IMR-90 (cell line): ENCODE measurements at regions not wholly inside any gene's neighbourhood (a gene's known extent, or its start where the extent isn't known, plus 50 kb on each side); places are given as distances from the start of the nearest gene placed in this dataset.

Experiments used
- ATAC-seq: fragments of 200-7000 bp; cut with Tn5 transposase; 2 replicates; pipeline ENCODE4 v1.9.1; 2020; ENCODE audit warnings: low read depth, mild to moderate bottlenecking, moderate library complexity
- BruUV-seq: library from RNA; stranded (reverse); fragments of 400-500 nt; replicated peaks from 2 replicates; lab custom pipeline; 2021; lab: Mats Ljungman, UMichigan
- CTCF ChIA-PET: fragments of 300-600 bp; formaldehyde crosslinking; extraction: SDS; loops from one replicate; lab custom pipeline; 2021; ENCODE audit warnings: antibody characterized with exemption; lab: Yijun Ruan, JAX
- POLR2A ChIA-PET: fragments of 300-600 bp; sonication (Branson Sonifier 250); formaldehyde crosslinking; loops from one replicate; lab custom pipeline; 2022; ENCODE audit warnings: antibody characterized with exemption; ENCODE audit not compliant: unreplicated experiment; lab: Charles Lee
- DNase-seq: peaks from one replicate; pipeline ENCODE4 v3.0.0; 2013
- H2AFZ ChIP-seq: replicated peaks from 2 replicates; pipeline ENCODE3; 2013; ENCODE audit warnings: low read length, mild to moderate bottlenecking; ENCODE audit not compliant: poor library complexity
- H2AK5ac ChIP-seq: 2 replicates; pipeline ENCODE4 v1.6.1; 2013; ENCODE audit warnings: low read depth, low read length, inconsistent platforms
- H2AK9ac ChIP-seq: replicated peaks from 2 replicates; pipeline ENCODE3; 2013; ENCODE audit warnings: mild to moderate bottlenecking, low read depth, low read length, moderate library complexity; ENCODE audit not compliant: poor library complexity
- H2BK120ac ChIP-seq: 2 replicates; pipeline ENCODE4 v1.6.1; 2013; ENCODE audit warnings: low read depth, low read length, inconsistent platforms
- H2BK15ac ChIP-seq: 3 replicates; pipeline ENCODE4 v1.6.1; 2013; ENCODE audit warnings: low read depth, low read length, inconsistent platforms
- H2BK20ac ChIP-seq: 2 replicates; pipeline ENCODE4 v1.6.1; 2013; ENCODE audit warnings: low read depth, mild to moderate bottlenecking, inconsistent platforms, low read length, moderate library complexity
- H2BK5ac ChIP-seq: 2 replicates; pipeline ENCODE4 v1.6.1; 2013; ENCODE audit warnings: mild to moderate bottlenecking, low read depth, low read length, inconsistent platforms; ENCODE audit not compliant: poor library complexity, severe bottlenecking
- H3K14ac ChIP-seq: replicated peaks from 2 replicates; pipeline ENCODE4 v1.6.1; 2013; ENCODE audit warnings: low read depth, low read length, inconsistent platforms
- H3K18ac ChIP-seq: 2 replicates; pipeline ENCODE4 v1.6.1; 2013; ENCODE audit warnings: low read depth, low read length, control low read depth
- H3K23ac ChIP-seq: 2 replicates; pipeline ENCODE4 v1.6.1; 2013; ENCODE audit warnings: low read depth, low read length, inconsistent platforms
- H3K27ac ChIP-seq: 2 replicates; pipeline ENCODE4 v1.5.1; 2013; ENCODE audit warnings: mild to moderate bottlenecking, control low read depth, low read length; ENCODE audit not compliant: insufficient read depth
- H3K27me3 ChIP-seq: 2 replicates; pipeline ENCODE4 v1.6.1; 2013; ENCODE audit warnings: low read length; ENCODE audit not compliant: control insufficient read depth, insufficient read depth
- H3K36me3 ChIP-seq: 2 replicates; pipeline ENCODE4 v1.6.1; 2013; ENCODE audit warnings: low read length, mixed read lengths; ENCODE audit not compliant: control insufficient read depth, insufficient read depth
- H3K4ac ChIP-seq: 2 replicates; pipeline ENCODE4 v1.6.1; 2013; ENCODE audit warnings: low read depth, low read length, inconsistent platforms
- H3K4me1 ChIP-seq: 2 replicates; pipeline ENCODE4 v1.6.1; 2013; ENCODE audit warnings: low read length, mixed read lengths; ENCODE audit not compliant: control insufficient read depth, insufficient read depth
- H3K4me2 ChIP-seq: 2 replicates; pipeline ENCODE4 v1.6.1; 2013; ENCODE audit warnings: low read depth, mild to moderate bottlenecking, control low read depth, low read length, moderate library complexity
- H3K4me3 ChIP-seq: 2 replicates; pipeline ENCODE4 v1.5.1; 2013; ENCODE audit warnings: low read depth, mild to moderate bottlenecking, control low read depth, low read length, moderate library complexity; ENCODE audit not compliant: insufficient read depth
- H3K56ac ChIP-seq: 2 replicates; pipeline ENCODE4 v1.6.1; 2013; ENCODE audit warnings: low read length, inconsistent platforms; ENCODE audit not compliant: insufficient read depth; ENCODE audit errors: extremely low read depth
- H3K79me1 ChIP-seq, 2 experiments: 2 replicates each; pipeline ENCODE4 v1.6.1; 2013; ENCODE audit warnings: low read length in 2 of 2, inconsistent platforms in 1 of 2, low read depth in 1 of 2
- H3K9ac ChIP-seq: 2 replicates; pipeline ENCODE4 v1.6.1; 2013; ENCODE audit warnings: low read depth, low read length, control low read depth
- H3K9me1 ChIP-seq: 2 replicates; pipeline ENCODE4 v1.6.1; 2013; ENCODE audit warnings: low read length, inconsistent platforms; ENCODE audit not compliant: insufficient read depth
- H3K9me3 ChIP-seq: 2 replicates; pipeline ENCODE4 v1.6.1; 2013; ENCODE audit warnings: low read length; ENCODE audit not compliant: control insufficient read depth, insufficient read depth
- H4K20me1 ChIP-seq: 2 replicates; pipeline ENCODE4 v1.6.1; 2013; ENCODE audit warnings: low read length, inconsistent platforms; ENCODE audit not compliant: insufficient read depth
- H4K5ac ChIP-seq: 2 replicates; pipeline ENCODE4 v1.6.1; 2013; ENCODE audit warnings: mild to moderate bottlenecking, low read depth, low read length, control low read depth
- H4K8ac ChIP-seq, 2 experiments: 2 replicates each; pipeline ENCODE4 v1.6.1; 2013; ENCODE audit warnings: low read depth in 2 of 2, low read length in 2 of 2, control low read depth in 1 of 2, inconsistent platforms in 1 of 2
- H4K91ac ChIP-seq: 2 replicates; pipeline ENCODE4 v1.6.1; 2013; ENCODE audit warnings: low read depth, low read length, inconsistent platforms; ENCODE audit not compliant: insufficient read depth
- BHLHE40 ChIP-seq: fragments of 150-350 bp; IDR thresholded peaks from 2 replicates; pipeline ENCODE4 v1.6.1; 2016; ENCODE audit warnings: mild to moderate bottlenecking, low read depth, low read length
- CEBPB ChIP-seq: IDR thresholded peaks from 2 replicates; pipeline ENCODE4 v1.6.1; 2012; ENCODE audit warnings: low read depth, low read length, improper control_type of control experiment
- CHD1 ChIP-seq: IDR thresholded peaks from 2 replicates; pipeline ENCODE4 v1.6.1; 2012; ENCODE audit warnings: low read depth, low read length, improper control_type of control experiment
- CTCF ChIP-seq: conservative IDR thresholded peaks from 2 replicates; pipeline ENCODE4 v1.5.1; 2012; ENCODE audit warnings: mild to moderate bottlenecking, low read depth, low read length, improper control_type of control experiment
- ELK1 ChIP-seq: fragments of 150-350 bp; IDR thresholded peaks from 2 replicates; pipeline ENCODE4 v1.6.1; 2016; ENCODE audit warnings: low read depth, mild to moderate bottlenecking, low read length, moderate library complexity, borderline replicate concordance
- FOS ChIP-seq: fragments of 150-350 bp; IDR thresholded peaks from 2 replicates; pipeline ENCODE4 v1.6.1; 2016; ENCODE audit warnings: low read depth, low read length
- MXI1 ChIP-seq: IDR thresholded peaks from 2 replicates; pipeline ENCODE4 v1.6.1; 2012; ENCODE audit warnings: low read depth, mild to moderate bottlenecking, low read length, moderate library complexity, borderline replicate concordance
- POLR2A ChIP-seq: IDR thresholded peaks from 2 replicates; pipeline ENCODE4 v1.6.1; 2012; ENCODE audit warnings: mild to moderate bottlenecking, low read depth, low read length
- RAD21 ChIP-seq: IDR thresholded peaks from 2 replicates; pipeline ENCODE4 v1.6.1; 2012; ENCODE audit warnings: low read length, improper control_type of control experiment
- RFX5 ChIP-seq: IDR thresholded peaks from 2 replicates; pipeline ENCODE4 v1.8.0; 2012; ENCODE audit warnings: low read depth, mild to moderate bottlenecking, low read length, moderate library complexity
- SMC3 ChIP-seq: fragments of 150-350 bp; IDR thresholded peaks from 2 replicates; pipeline ENCODE4 v1.6.1; 2016; ENCODE audit warnings: low read depth, mild to moderate bottlenecking, antibody characterized with exemption, low read length, moderate library complexity
- USF2 ChIP-seq: fragments of 150-350 bp; IDR thresholded peaks from 2 replicates; pipeline ENCODE4 v1.6.1; 2017; ENCODE audit warnings: mild to moderate bottlenecking, antibody characterized with exemption, low read length, low read depth
- dilution Hi-C: fragments of 300-500 bp; cut with HindIII; formaldehyde crosslinking; loops from one replicate; pipeline ENCODE4 v1.14.3; 2018; ENCODE audit warnings: low sequenced_read_pairs; ENCODE audit not compliant: unreplicated experiment
- in situ Hi-C: fragments of 300-500 bp; cut with MboI; formaldehyde crosslinking; loops from 3 replicates; pipeline ENCODE4 v1.14.3; 2019; ENCODE audit warnings: low sequenced_read_pairs, inconsistent platforms, mixed read lengths
- intact Hi-C: fragments of 100-400 bp; cut with micrococcal nuclease; formaldehyde crosslinking; loops from 2 replicates; pipeline ENCODE4 v1.10.0; 2022

GRCh38 chr18:68555879-68556301 is 159.0 kb downstream of the TMX3 start:
- ChIA-PET CTCF (no interaction called here), POLR2A (no interaction called here)
- Histone ChIP-seq H2BK20ac (peak overlapping the region; percentile 11; the same call in 1 of the 2 replicates), H4K20me1 (no peaks in the 10 kb centered on the region), H4K8ac (no peak overlapping the region; a peak in 1 of 4 replicates), H3K36me3 (no peaks in the 10 kb centered on the region), H3K9ac (no peak overlapping the region), H3K4me2 (no peak overlapping the region), H3K4me3 (no peak overlapping the region), H2BK5ac (no peak overlapping the region), H4K91ac (no peak overlapping the region), H2BK15ac (no peak overlapping the region), H2AK9ac (no peak overlapping the region), H3K27ac (no peak overlapping the region), H3K9me3 (no peaks in the 10 kb centered on the region), H3K18ac (peak overlapping the region; percentile 40; the same call in 1 of the 2 replicates), H2AK5ac (0 out of 2 replicates have a peak overlapping the region, but pooled peaks have one; percentile 31), H3K4ac (no peak overlapping the region), H2BK120ac (no peak overlapping the region), H3K56ac (no peak overlapping the region), H4K5ac (no peak overlapping the region; the same call in 1 of the 2 replicates), H3K27me3 (no peaks in the 10 kb centered on the region), H3K14ac (no peak overlapping the region), H3K23ac (no peak overlapping the region), H2AFZ (peak overlapping the region; percentile 4), H3K9me1 (no peaks in the 10 kb centered on the region), H3K4me1 (peaks cover 1% of the 10 kb centered on the region; the same call in 1 of the 2 replicates), H3K79me1 (no peaks in the 10 kb centered on the region)
- TF ChIP-seq BHLHE40 (no peak), RFX5 (no peak), POLR2A (no peak), RAD21 (no peak), CTCF (no peak), ELK1 (no peak), USF2 (no peak), FOS (no peak), MXI1 (no peak), SMC3 (no peak), CHD1 (no peak), CEBPB (no peak)
- BruUV-seq = no TSS peak
- dilution Hi-C loops (no loop called here), intact Hi-C loops (no loop called here), in situ Hi-C loops (no loop called here)
- ATAC-seq (no peak), DNase-seq (peak; percentile 35)
